GM12878 (cell line): ENCODE measurements at regions not wholly inside any gene's neighbourhood (a gene's known extent, or its start where the extent isn't known, plus 50 kb on each side); places are given as distances from the start of the nearest gene placed in this dataset.

ENCODE experiments used
- ATAC-seq: fragments of 200-7000 bp; cut with Tn5 transposase; 3 replicates; pipeline ENCODE4 v1.9.1; 2020; ENCODE audit warnings: mild to moderate bottlenecking, moderate library complexity
- BruUV-seq: library from RNA; stranded (reverse); fragments of 400-500 nt; replicated peaks from 2 replicates; lab custom pipeline; 2021; lab: Mats Ljungman, UMichigan
- CTCF ChIA-PET: fragments of 300-600 bp; sonication (Branson Sonifier 250); formaldehyde crosslinking; extraction: SDS; loops from one replicate; lab custom pipeline; 2021; ENCODE audit warnings: inconsistent platforms; lab: Yijun Ruan, JAX
- POLR2A ChIA-PET: fragments of 350-600 bp; formaldehyde crosslinking; extraction: SDS; loops from one replicate; lab custom pipeline; 2021; ENCODE audit warnings: inconsistent platforms; lab: Charles Lee
- RAD21 ChIA-PET: fragments of 300-600 bp; sonication (Branson Sonifier 250); formaldehyde crosslinking; loops from one replicate; lab custom pipeline; 2023; ENCODE audit warnings: antibody characterized with exemption; ENCODE audit not compliant: unreplicated experiment; lab: Charles Lee
- SMC1A ChIA-PET: fragments of 300-600 bp; sonication (Branson Sonifier 250); formaldehyde crosslinking; loops from one replicate; lab custom pipeline; 2023; ENCODE audit not compliant: unreplicated experiment, uncharacterized antibody; lab: Charles Lee
- DNase-seq: peaks from one replicate; pipeline ENCODE4 v3.0.0-alpha.2; 2011; ENCODE audit warnings: low read depth, low spot score
- FAIRE-seq: peaks from 3 replicates; lab custom pipeline; 2011; peaks lifted over from hg19 to GRCh38; lab: Jason Lieb, UNC
- H2AFZ ChIP-seq: 2 replicates; pipeline ENCODE4 v1.6.0; 2011; ENCODE audit warnings: low read depth, low read length, control low read depth; ENCODE audit not compliant: control insufficient read depth
- H3K27ac ChIP-seq: 2 replicates; pipeline ENCODE4 v1.5.1; 2011; ENCODE audit warnings: control low read depth; ENCODE audit not compliant: control insufficient read depth, insufficient read depth
- H3K27me3 ChIP-seq, 2 experiments: replicated peaks in 1 of 2; 2 replicates each; pipeline versions ENCODE4 v1.6.0 to v1.6.1; 2011; ENCODE audit warnings: low read length in 1 of 2; ENCODE audit not compliant: control insufficient read depth in 2 of 2, insufficient read depth in 2 of 2
- H3K36me3 ChIP-seq, 2 experiments: 2 replicates each; pipeline ENCODE4 v1.5.1; 2011; ENCODE audit warnings: low read length in 1 of 2; ENCODE audit not compliant: control insufficient read depth in 2 of 2, insufficient read depth in 2 of 2
- H3K4me1 ChIP-seq: 2 replicates; pipeline ENCODE4 v1.6.1; 2011; ENCODE audit warnings: mild to moderate bottlenecking, low read length, moderate library complexity, mixed read lengths; ENCODE audit not compliant: control insufficient read depth, insufficient read depth
- H3K4me2 ChIP-seq: 2 replicates; pipeline ENCODE4 v1.6.0; 2011; ENCODE audit warnings: control low read depth; ENCODE audit not compliant: control insufficient read depth, insufficient read depth
- H3K4me3 ChIP-seq: fragments of 200-600 bp; sonication (generic); 2 replicates; pipeline ENCODE4 v1.5.1; 2016
- H3K79me2 ChIP-seq: 2 replicates; pipeline ENCODE4 v1.6.0; 2011; ENCODE audit warnings: low read length; ENCODE audit not compliant: control insufficient read depth, insufficient read depth
- H3K9ac ChIP-seq: 2 replicates; pipeline ENCODE4 v1.8.0; 2011; ENCODE audit warnings: low read length, control low read depth, mixed read lengths; ENCODE audit not compliant: control insufficient read depth, insufficient read depth
- H3K9me3 ChIP-seq: replicated peaks from 3 replicates; pipeline ENCODE4 v1.5.1; 2011; ENCODE audit warnings: mild to moderate bottlenecking, low read length; ENCODE audit not compliant: control insufficient read depth, insufficient read depth
- H4K20me1 ChIP-seq: 2 replicates; pipeline ENCODE4 v1.6.0; 2011; ENCODE audit not compliant: control insufficient read depth, insufficient read depth
- PML ChIP-seq: IDR thresholded peaks from 2 replicates; pipeline ENCODE4 v1.6.1; 2012; ENCODE audit warnings: low read length, inconsistent platforms
- TCF3 ChIP-seq: IDR thresholded peaks from 2 replicates; pipeline ENCODE4 v1.6.1; 2012; ENCODE audit warnings: low read depth, mild to moderate bottlenecking, low read length, borderline replicate concordance; ENCODE audit not compliant: insufficient read depth
- WGBS: methylation state at CpG from one replicate; pipeline ENCODE4 v1.1.6; 2016; ENCODE audit warnings: low lambda C conversion rate; ENCODE audit not compliant: insufficient replicate concordance, insufficient coverage; ENCODE audit errors: missing lambda C conversion rate; 5-methylcytosine and 5-hydroxymethylcytosine counted together
- in situ Hi-C: fragments of 300-500 bp; cut with MboI; formaldehyde crosslinking; loops from 9 replicates; pipeline ENCODE4 v1.14.3; 2018; ENCODE audit warnings: mixed read lengths
- intact Hi-C: fragments of 100-400 bp; cut with micrococcal nuclease; formaldehyde crosslinking; loops from one replicate; pipeline ENCODE4 v1.14.2; 2022; ENCODE audit not compliant: unreplicated experiment
- TF ChIP-seq, protein P1 (sequence below): fragments of 450-650 bp; IDR thresholded peaks from 2 replicates; pipeline ENCODE4 v1.6.1; 2017; ENCODE audit warnings: mild to moderate bottlenecking, moderate library complexity

DNA sequence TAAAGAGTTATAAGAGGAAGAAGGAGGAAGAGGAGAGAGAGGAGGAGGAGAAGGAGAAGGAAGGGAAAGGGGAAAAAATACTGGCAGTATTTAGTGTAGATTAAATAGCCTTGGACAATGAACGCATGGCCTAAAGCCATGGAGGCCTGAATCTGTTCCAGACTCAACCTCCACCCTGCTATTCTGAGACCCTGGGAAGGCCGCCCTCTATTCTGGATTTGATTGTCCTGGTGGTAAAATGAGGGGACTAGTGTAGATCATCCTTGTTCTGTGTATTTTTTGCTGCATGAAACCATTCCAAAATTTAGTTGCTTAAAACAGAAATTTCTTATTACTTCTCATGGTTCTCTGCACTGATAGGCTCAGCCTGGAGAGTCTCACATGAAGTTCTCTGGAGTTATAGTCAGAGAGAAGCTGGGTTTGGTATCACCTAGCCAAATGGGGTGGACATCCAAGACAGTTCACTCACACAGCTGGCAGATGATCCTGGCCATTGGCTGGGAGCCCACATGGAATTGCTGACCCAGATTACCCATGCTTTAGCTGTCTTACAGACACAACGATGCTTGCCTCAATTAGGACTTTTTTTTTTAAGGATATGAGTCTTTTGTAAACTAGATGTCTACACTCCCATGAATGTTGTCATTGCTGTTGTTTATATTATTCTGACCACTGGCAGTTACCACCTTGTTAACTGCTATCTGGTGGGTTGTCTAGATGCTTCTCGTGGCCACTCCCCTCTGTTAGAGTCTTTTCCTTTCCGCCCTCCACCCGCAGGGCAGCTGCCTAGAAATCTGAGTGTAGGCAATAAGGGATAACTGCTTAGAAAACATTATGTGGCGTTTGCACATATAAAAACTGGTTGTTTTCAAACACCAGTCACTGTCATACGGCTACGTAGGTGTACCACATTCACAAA, 149.9 kb downstream of the SST start:
- RAD21 ChIA-PET, result no interaction called here
- H3K4me2 ChIP-seq, result no peak overlapping the region
- BruUV-seq, result no TSS peak
- no peaks in the 10 kb centered on the region; a peak in 3 of 4 replicates for H3K27me3 ChIP-seq
- no peak overlapping the region for H3K4me3 ChIP-seq
- H3K79me2 ChIP-seq, result no peaks in the 10 kb centered on the region
- POLR2A ChIA-PET, result no interaction called here
- 46% methylated on average over 9 of the region's 9 CpGs for WGBS
- no peak overlapping the region for H3K27ac ChIP-seq
- ATAC-seq, result no peak
- intact Hi-C loops, result no loop called here
- no peak overlapping the region for H3K9ac ChIP-seq
- DNase-seq, result no peak
- no peaks in the 10 kb centered on the region for H3K4me1 ChIP-seq
- no peaks in the 10 kb centered on the region for H4K20me1 ChIP-seq
- CTCF ChIA-PET, result interaction anchor here (0.6 to 0.7 kb wide), 2 partner anchors 544 to 1154 kb away, joined by 4 read pairs; no protein-coding TSS in a partner anchor
- H2AFZ ChIP-seq, result no peak overlapping the region
- no peaks in the 10 kb centered on the region for H3K36me3 ChIP-seq
- no peak for TF ChIP-seq PML
- TF ChIP-seq TCF3, result no peak
- TF ChIP-seq, all 136 proteins: peak for 0
- in situ Hi-C loops, result no loop called here
- SMC1A ChIA-PET, result interaction anchor here (1.0 kb wide), 1 partner anchor 20 kb away, joined by 3 read pairs; no protein-coding TSS in a partner anchor
- H3K9me3 ChIP-seq, result no peaks in the 10 kb centered on the region
- FAIRE-seq, result no peak

DNA sequence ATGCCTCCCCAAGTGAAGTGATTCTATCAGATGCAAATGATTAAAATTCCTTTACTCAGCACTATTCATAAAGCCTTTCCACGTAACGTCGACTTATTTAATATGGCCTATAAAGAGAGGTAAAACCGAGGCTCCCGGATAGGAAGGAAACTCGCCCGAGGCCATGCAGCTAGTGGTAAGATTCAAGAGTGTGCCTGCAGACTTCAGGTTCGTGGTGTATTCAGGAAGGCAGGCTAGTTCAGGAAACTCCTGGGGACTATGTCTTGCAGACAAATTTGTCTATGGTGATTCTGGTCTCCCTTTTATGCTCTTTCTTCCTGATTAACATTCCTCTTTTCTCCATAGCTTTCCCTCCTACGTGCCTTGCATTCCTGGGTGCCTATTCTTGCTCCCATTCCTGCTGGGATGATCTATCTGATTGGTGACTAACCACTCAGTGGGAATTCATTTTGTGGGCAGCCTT, 150.7 kb downstream of the SST start:
- Histone ChIP-seq H3K27ac (no peak overlapping the region), H3K79me2 (no peaks in the 10 kb centered on the region), H3K4me3 (no peak overlapping the region), H3K4me2 (no peak overlapping the region), H4K20me1 (no peaks in the 10 kb centered on the region), H3K9ac (no peak overlapping the region), H3K4me1 (no peaks in the 10 kb centered on the region), H3K36me3 (no peaks in the 10 kb centered on the region), H2AFZ (no peak overlapping the region), H3K27me3 (no peaks in the 10 kb centered on the region; a peak in 3 of 4 replicates), H3K9me3 (no peaks in the 10 kb centered on the region)
- no peak for FAIRE-seq
- no TSS peak for BruUV-seq
- ChIA-PET CTCF (no interaction called here), POLR2A (no interaction called here), RAD21 (no interaction called here), SMC1A (interaction anchor here (1.0 kb wide), 1 partner anchor 19 kb away, joined by 3 read pairs; no protein-coding TSS in a partner anchor)
- intact Hi-C loops, result no loop called here
- no peak for DNase-seq
- in situ Hi-C loops, result no loop called here
- TF ChIP-seq, protein P1, sequence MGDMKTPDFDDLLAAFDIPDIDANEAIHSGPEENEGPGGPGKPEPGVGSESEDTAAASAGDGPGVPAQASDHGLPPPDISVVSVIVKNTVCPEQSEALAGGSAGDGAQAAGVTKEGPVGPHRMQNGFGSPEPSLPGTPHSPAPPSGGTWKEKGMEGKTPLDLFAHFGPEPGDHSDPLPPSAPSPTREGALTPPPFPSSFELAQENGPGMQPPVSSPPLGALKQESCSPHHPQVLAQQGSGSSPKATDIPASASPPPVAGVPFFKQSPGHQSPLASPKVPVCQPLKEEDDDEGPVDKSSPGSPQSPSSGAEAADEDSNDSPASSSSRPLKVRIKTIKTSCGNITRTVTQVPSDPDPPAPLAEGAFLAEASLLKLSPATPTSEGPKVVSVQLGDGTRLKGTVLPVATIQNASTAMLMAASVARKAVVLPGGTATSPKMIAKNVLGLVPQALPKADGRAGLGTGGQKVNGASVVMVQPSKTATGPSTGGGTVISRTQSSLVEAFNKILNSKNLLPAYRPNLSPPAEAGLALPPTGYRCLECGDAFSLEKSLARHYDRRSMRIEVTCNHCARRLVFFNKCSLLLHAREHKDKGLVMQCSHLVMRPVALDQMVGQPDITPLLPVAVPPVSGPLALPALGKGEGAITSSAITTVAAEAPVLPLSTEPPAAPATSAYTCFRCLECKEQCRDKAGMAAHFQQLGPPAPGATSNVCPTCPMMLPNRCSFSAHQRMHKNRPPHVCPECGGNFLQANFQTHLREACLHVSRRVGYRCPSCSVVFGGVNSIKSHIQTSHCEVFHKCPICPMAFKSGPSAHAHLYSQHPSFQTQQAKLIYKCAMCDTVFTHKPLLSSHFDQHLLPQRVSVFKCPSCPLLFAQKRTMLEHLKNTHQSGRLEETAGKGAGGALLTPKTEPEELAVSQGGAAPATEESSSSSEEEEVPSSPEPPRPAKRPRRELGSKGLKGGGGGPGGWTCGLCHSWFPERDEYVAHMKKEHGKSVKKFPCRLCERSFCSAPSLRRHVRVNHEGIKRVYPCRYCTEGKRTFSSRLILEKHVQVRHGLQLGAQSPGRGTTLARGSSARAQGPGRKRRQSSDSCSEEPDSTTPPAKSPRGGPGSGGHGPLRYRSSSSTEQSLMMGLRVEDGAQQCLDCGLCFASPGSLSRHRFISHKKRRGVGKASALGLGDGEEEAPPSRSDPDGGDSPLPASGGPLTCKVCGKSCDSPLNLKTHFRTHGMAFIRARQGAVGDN, result no peak
- no peak for ATAC-seq
- WGBS, result 56% methylated on average over 9 of the region's 9 CpGs
